MM.1S (cell line): ENCODE measurements at regions not wholly inside any gene's neighbourhood (a gene's known extent, or its start where the extent isn't known, plus 50 kb on each side); places are given as distances from the start of the nearest gene placed in this dataset.

Experiments
- DNase-seq: peaks from one replicate; pipeline ENCODE4 v3.0.0-alpha.2; 2015
- H2AFZ ChIP-seq: fragments of 300-600 bp; sonication (generic); 2 replicates; pipeline ENCODE4 v1.6.0; 2016; ENCODE audit warnings: antibody characterized with exemption, low read length
- H3F3A ChIP-seq: fragments of 300-600 bp; sonication (generic); 2 replicates; pipeline ENCODE4 v1.6.1; 2016; ENCODE audit warnings: mild to moderate bottlenecking, antibody characterized with exemption, low read length, moderate library complexity, mixed read lengths; ENCODE audit not compliant: insufficient read depth
- H3K27ac ChIP-seq: fragments of 300-600 bp; sonication (generic); 2 replicates; pipeline ENCODE4 v1.5.1; 2016; ENCODE audit warnings: mild to moderate bottlenecking, low read length
- H3K27me3 ChIP-seq: fragments of 300-600 bp; sonication (generic); replicated peaks from 2 replicates; pipeline ENCODE4 v1.6.0; 2016; ENCODE audit warnings: low read length; ENCODE audit not compliant: insufficient read depth
- H3K36me3 ChIP-seq: fragments of 300-600 bp; sonication (generic); replicated peaks from 2 replicates; pipeline ENCODE4 v1.6.1; 2016; ENCODE audit warnings: mild to moderate bottlenecking, low read length, mixed read lengths; ENCODE audit not compliant: insufficient read depth
- H3K4me1 ChIP-seq: fragments of 300-600 bp; sonication (generic); 2 replicates; pipeline ENCODE4 v1.6.1; 2016; ENCODE audit warnings: low read length, mixed read lengths
- H3K4me2 ChIP-seq: fragments of 300-600 bp; sonication (generic); 2 replicates; pipeline ENCODE4 v1.6.0; 2016; ENCODE audit warnings: low read depth, low read length
- H3K4me3 ChIP-seq: fragments of 300-600 bp; sonication (generic); 2 replicates; pipeline ENCODE4 v1.5.1; 2016; ENCODE audit warnings: low read length, mixed read lengths
- H3K79me2 ChIP-seq: fragments of 300-600 bp; sonication (generic); 2 replicates; pipeline ENCODE4 v1.6.1; 2016; ENCODE audit warnings: mixed run types, low read length, mixed read lengths
- H3K9ac ChIP-seq: fragments of 300-600 bp; sonication (generic); 2 replicates; pipeline ENCODE4 v1.6.1; 2016; ENCODE audit warnings: low read length, mixed read lengths
- H3K9me2 ChIP-seq: fragments of 300-600 bp; sonication (generic); replicated peaks from 2 replicates; pipeline ENCODE4 v1.6.1; 2016; ENCODE audit warnings: mild to moderate bottlenecking, low read length, mixed read lengths; ENCODE audit not compliant: insufficient read depth
- H3K9me3 ChIP-seq: fragments of 300-600 bp; sonication (generic); replicated peaks from 2 replicates; pipeline ENCODE4 v1.6.1; 2016; ENCODE audit warnings: mild to moderate bottlenecking, low read length, mixed read lengths; ENCODE audit not compliant: insufficient read depth
- H4K20me1 ChIP-seq: fragments of 300-600 bp; sonication (generic); 2 replicates; pipeline ENCODE4 v1.6.1; 2016; ENCODE audit warnings: mild to moderate bottlenecking, low read length, moderate library complexity, mixed read lengths; ENCODE audit not compliant: insufficient read depth
- EZH2 ChIP-seq: fragments of 300-600 bp; sonication (generic); optimal IDR thresholded peaks from 2 replicates; pipeline ENCODE3; 2017; ENCODE audit warnings: low read depth, mild to moderate bottlenecking, antibody characterized with exemption, low read length, mixed read lengths
- EZH2phosphoT487 ChIP-seq: fragments of 300-600 bp; sonication (generic); IDR thresholded peaks from 2 replicates; pipeline ENCODE4 v1.6.1; 2018; ENCODE audit warnings: antibody characterized with exemption, low read length
- TF ChIP-seq, protein P1 (sequence below): fragments of 300-600 bp; sonication (generic); IDR thresholded peaks from 2 replicates; pipeline ENCODE4 v1.5.1; 2016; ENCODE audit warnings: antibody characterized with exemption, low read length, mixed read lengths

DNA sequence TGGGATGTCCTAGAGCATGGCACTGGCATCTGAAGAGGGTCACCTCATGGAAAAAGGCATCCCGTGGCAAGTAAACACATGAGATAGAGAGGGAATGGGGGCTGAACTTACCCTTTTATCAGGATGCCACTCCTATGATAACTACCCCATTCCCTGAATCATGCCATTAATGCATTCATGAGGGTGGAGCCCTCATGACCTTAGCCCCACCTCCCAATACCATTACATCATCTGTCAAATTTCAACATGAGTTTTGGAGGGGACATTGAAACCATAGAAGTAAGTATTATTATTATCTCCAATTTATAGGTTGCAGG is 65.2 kb downstream of the MTNR1B start:
- H3K9ac ChIP-seq: no peak overlapping the region
- no peaks in the 10 kb centered on the region for H4K20me1 ChIP-seq
- H3F3A ChIP-seq: no peaks in the 10 kb centered on the region
- no peak overlapping the region for H3K27ac ChIP-seq
- H3K9me2 ChIP-seq: no peaks in the 10 kb centered on the region
- no peaks in the 10 kb centered on the region for H3K4me1 ChIP-seq
- H3K27me3 ChIP-seq: no peaks in the 10 kb centered on the region
- TF ChIP-seq EZH2: no peak
- TF ChIP-seq, protein P1, sequence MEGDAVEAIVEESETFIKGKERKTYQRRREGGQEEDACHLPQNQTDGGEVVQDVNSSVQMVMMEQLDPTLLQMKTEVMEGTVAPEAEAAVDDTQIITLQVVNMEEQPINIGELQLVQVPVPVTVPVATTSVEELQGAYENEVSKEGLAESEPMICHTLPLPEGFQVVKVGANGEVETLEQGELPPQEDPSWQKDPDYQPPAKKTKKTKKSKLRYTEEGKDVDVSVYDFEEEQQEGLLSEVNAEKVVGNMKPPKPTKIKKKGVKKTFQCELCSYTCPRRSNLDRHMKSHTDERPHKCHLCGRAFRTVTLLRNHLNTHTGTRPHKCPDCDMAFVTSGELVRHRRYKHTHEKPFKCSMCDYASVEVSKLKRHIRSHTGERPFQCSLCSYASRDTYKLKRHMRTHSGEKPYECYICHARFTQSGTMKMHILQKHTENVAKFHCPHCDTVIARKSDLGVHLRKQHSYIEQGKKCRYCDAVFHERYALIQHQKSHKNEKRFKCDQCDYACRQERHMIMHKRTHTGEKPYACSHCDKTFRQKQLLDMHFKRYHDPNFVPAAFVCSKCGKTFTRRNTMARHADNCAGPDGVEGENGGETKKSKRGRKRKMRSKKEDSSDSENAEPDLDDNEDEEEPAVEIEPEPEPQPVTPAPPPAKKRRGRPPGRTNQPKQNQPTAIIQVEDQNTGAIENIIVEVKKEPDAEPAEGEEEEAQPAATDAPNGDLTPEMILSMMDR: no peak
- no peak for TF ChIP-seq EZH2phosphoT487
- H3K36me3 ChIP-seq: no peaks in the 10 kb centered on the region
- no peaks in the 10 kb centered on the region for H3K9me3 ChIP-seq
- no peak overlapping the region for H2AFZ ChIP-seq
- DNase-seq: no peak
- no peak overlapping the region for H3K4me2 ChIP-seq
- no peak overlapping the region for H3K4me3 ChIP-seq
- no peaks in the 10 kb centered on the region for H3K79me2 ChIP-seq

DNA sequence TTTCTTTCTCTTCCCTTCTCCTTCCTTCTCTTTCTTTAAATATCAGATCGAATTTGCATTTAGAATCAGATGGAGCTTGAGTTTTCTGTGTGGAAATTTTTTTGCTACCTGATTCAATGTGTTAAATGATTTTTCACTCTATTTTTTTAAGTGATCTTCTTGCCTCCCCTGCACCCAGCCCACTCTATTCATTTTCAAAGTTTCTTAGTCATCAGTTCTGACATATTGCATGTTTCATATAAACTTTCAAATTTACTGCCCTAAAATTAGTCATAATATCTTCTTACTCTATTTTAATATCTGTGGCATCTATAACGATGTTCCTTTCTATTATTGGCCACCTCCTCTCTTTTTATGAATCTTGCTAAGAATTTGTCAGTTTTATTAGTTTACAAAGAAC is 69.1 kb downstream of the MTNR1B start:
- no peaks in the 10 kb centered on the region for H3K27me3 ChIP-seq

DNA sequence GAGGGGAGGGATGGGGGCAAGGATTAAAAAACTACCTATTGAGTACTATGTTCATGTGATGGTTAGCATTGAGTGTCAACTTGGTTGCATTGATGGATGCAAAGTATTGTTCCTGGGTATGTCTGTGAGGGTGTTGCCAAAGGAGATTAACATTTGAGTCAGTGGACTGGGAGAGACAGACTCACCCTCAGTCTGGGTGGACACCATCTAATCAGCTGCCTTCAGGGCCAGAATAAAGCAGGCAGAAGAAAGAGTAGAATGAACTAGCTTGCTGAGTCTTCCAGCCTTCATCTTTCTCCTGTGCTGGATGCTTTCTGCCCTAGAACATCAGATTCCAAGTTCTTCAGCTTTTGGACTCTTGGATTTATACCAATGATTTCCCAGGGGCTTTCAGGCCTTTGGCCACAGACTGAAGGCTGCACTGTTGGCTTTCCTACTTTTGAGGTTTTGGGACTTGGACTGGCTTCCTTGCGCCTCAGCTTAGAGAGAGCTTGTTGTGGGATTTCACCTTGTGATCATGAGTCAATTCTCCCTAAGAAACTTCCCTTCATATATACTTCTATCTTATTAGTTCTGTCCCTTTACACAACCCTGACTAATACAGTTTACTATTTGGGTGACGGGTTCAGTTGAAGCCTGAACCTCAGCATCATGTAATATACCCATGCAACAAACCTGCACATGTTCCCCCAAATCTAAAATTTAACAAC is 70.2 kb downstream of the MTNR1B start:
- no peaks in the 10 kb centered on the region for H3F3A ChIP-seq
- TF ChIP-seq, protein P1: no peak
- no peak for TF ChIP-seq EZH2phosphoT487
- TF ChIP-seq EZH2: no peak
- H3K4me1 ChIP-seq: no peaks in the 10 kb centered on the region
- H3K9me3 ChIP-seq: no peaks in the 10 kb centered on the region
- no peaks in the 10 kb centered on the region for H3K79me2 ChIP-seq
- H3K9ac ChIP-seq: no peak overlapping the region
- no peak overlapping the region for H2AFZ ChIP-seq
- H3K4me2 ChIP-seq: no peak overlapping the region
- no peaks in the 10 kb centered on the region for H3K9me2 ChIP-seq
- H3K36me3 ChIP-seq: no peaks in the 10 kb centered on the region
- no peaks in the 10 kb centered on the region for H3K27me3 ChIP-seq
- H3K27ac ChIP-seq: no peak overlapping the region
- no peaks in the 10 kb centered on the region for H4K20me1 ChIP-seq
- DNase-seq: no peak
- no peak overlapping the region for H3K4me3 ChIP-seq

More for the DNA sequence above, 69.1 kb downstream of the MTNR1B start:
- Histone ChIP-seq H3K36me3 (no peaks in the 10 kb centered on the region), H3K4me2 (no peak overlapping the region), H2AFZ (no peak overlapping the region), H3K4me1 (no peaks in the 10 kb centered on the region), H3K9ac (no peak overlapping the region), H3K79me2 (no peaks in the 10 kb centered on the region), H3F3A (no peaks in the 10 kb centered on the region), H3K27ac (no peak overlapping the region), H3K9me3 (no peaks in the 10 kb centered on the region), H3K9me2 (no peaks in the 10 kb centered on the region), H4K20me1 (no peaks in the 10 kb centered on the region), H3K4me3 (no peak overlapping the region)
- DNase-seq: no peak
- TF ChIP-seq EZH2: no peak
- TF ChIP-seq, protein P1: no peak
- no peak for TF ChIP-seq EZH2phosphoT487
